CD4-positive, CD25-positive, alpha-beta regulatory T cell (primary cell): ENCODE measurements at regions not wholly inside any gene's neighbourhood (a gene's known extent, or its start where the extent isn't known, plus 50 kb on each side); places are given as distances from the start of the nearest gene placed in this dataset.

ENCODE experiments used
- ATAC-seq, 2 donors: fragments of 150-1000 bp; cut with Tn5 transposase; one replicate each; pipeline ENCODE4 v1.10.0; 2021; ENCODE audit warnings: low read depth in 2 of 2, moderate number of reproducible peaks in 2 of 2, moderate library complexity in 1 of 2
- DNase-seq, 3 donors: peaks; one replicate each; pipeline versions ENCODE4 v3.0.0 to v3.0.0-alpha.2; 2012 to 2022; ENCODE audit warnings: mixed read lengths in 1 of 3
- H3K27ac ChIP-seq: one replicate; pipeline ENCODE4 v1.7.0; 2013; ENCODE audit warnings: mild to moderate bottlenecking, low read length; ENCODE audit not compliant: insufficient read depth, poor library complexity, severe bottlenecking
- H3K27me3 ChIP-seq: one replicate; pipeline ENCODE4 v1.7.0; 2013; ENCODE audit warnings: low read length; ENCODE audit not compliant: control insufficient read depth, insufficient read depth
- H3K36me3 ChIP-seq: one replicate; pipeline ENCODE4 v1.7.0; 2013; ENCODE audit warnings: mild to moderate bottlenecking, low read length, moderate library complexity; ENCODE audit not compliant: control insufficient read depth, insufficient read depth
- H3K4me1 ChIP-seq: 2 replicates; pipeline ENCODE4 v1.7.0; 2013; ENCODE audit warnings: mild to moderate bottlenecking, low read length; ENCODE audit not compliant: insufficient read depth, control insufficient read depth, poor library complexity, severe bottlenecking
- H3K4me3 ChIP-seq: one replicate; pipeline ENCODE4 v1.7.0; 2013; ENCODE audit warnings: low read depth, mild to moderate bottlenecking, low read length, moderate library complexity
- H3K9me3 ChIP-seq, 2 experiments: 1 replicate in 1 of 2; 2 replicates in 1 of 2; pipeline ENCODE4 v1.7.0; 2013; ENCODE audit warnings: low read length in 2 of 2, mild to moderate bottlenecking in 1 of 2, moderate library complexity in 1 of 2; ENCODE audit not compliant: control insufficient read depth in 2 of 2
- H3K27ac Mint-ChIP-seq, 3 donors: one replicate each; pipeline ENCODE4 v1.8.0; 2020 to 2022; ENCODE audit warnings: mild to moderate bottlenecking in 3 of 3, mixed read lengths in 3 of 3, moderate library complexity in 2 of 3
- H3K27me3 Mint-ChIP-seq: one replicate; pipeline ENCODE4 v1.8.0; 2022; ENCODE audit warnings: mild to moderate bottlenecking, mixed read lengths
- H3K36me3 Mint-ChIP-seq: one replicate; pipeline ENCODE4 v1.8.0; 2020; ENCODE audit warnings: mixed read lengths
- H3K4me1 Mint-ChIP-seq, 4 donors: one replicate each; pipeline ENCODE4 v1.8.0; 2020 to 2022; ENCODE audit warnings: mixed read lengths in 4 of 4, mild to moderate bottlenecking in 1 of 4
- H3K4me3 Mint-ChIP-seq, 4 donors: one replicate each; pipeline ENCODE4 v1.8.0; 2020 to 2022; ENCODE audit warnings: mild to moderate bottlenecking in 4 of 4, mixed read lengths in 4 of 4, moderate library complexity in 3 of 4
- H3K9me3 Mint-ChIP-seq, 7 donors: one replicate each; pipeline ENCODE4 v1.8.0; 2020 to 2022; ENCODE audit warnings: mixed read lengths in 7 of 7, mild to moderate bottlenecking in 3 of 7, moderate library complexity in 2 of 7

- no peak overlapping the region for H3K4me3 Mint-ChIP-seq
- H3K27ac Mint-ChIP-seq, result no peak overlapping the region
- peaks cover 18% of the 10 kb centered on the region for H3K27me3 Mint-ChIP-seq
- Histone ChIP-seq H3K4me3 (no peak overlapping the region), H3K27ac (no peak overlapping the region), H3K9me3 (no peaks in the 10 kb centered on the region), H3K4me1 (peaks cover 9% of the 10 kb centered on the region), H3K27me3 (peaks cover 2% of the 10 kb centered on the region), H3K36me3 (no peaks in the 10 kb centered on the region)
- ATAC-seq (no peak), DNase-seq (no peak)
- no peaks in the 10 kb centered on the region for H3K36me3 Mint-ChIP-seq
- H3K9me3 Mint-ChIP-seq, result peaks cover 0 to under 1% (median 0%) of the 10 kb centered on the region in 7 donors
- H3K4me1 Mint-ChIP-seq, result peaks cover 10 to 29% (median 14%) of the 10 kb centered on the region in 4 donors
These were observed 204.5 kb upstream of the PRDM1 start for GRCh38 chr6:105881608-105882007.

GRCh38 chr6:105880030-105880492 is 206.1 kb upstream of the PRDM1 start:
- Mint-ChIP-seq H3K27ac (no peak overlapping the region), H3K4me1 (peaks cover 8 to 29% (median 11%) of the 10 kb centered on the region in 4 donors), H3K4me3 (peak overlapping the region in 3 of 4 donors; percentile 6 to 62 (median 60)), H3K36me3 (no peaks in the 10 kb centered on the region), H3K9me3 (peaks cover 0 to 2% (median 0%) of the 10 kb centered on the region in 7 donors), H3K27me3 (peaks cover 31% of the 10 kb centered on the region)
- Histone ChIP-seq H3K27ac (no peak overlapping the region), H3K4me1 (peaks cover 9% of the 10 kb centered on the region), H3K4me3 (peak overlapping the region; percentile 53), H3K27me3 (peaks cover 2% of the 10 kb centered on the region), H3K9me3 (no peaks in the 10 kb centered on the region), H3K36me3 (no peaks in the 10 kb centered on the region)
- peak; percentile 45 to 56 for ATAC-seq
- peak in 1 of 3 donors; percentile 26 for DNase-seq

- no peak for ATAC-seq
- Mint-ChIP-seq H3K27ac (no peak overlapping the region), H3K4me1 (peaks cover 8 to 29% (median 12%) of the 10 kb centered on the region in 4 donors), H3K4me3 (no peak overlapping the region), H3K9me3 (peaks cover 0 to 2% (median 0%) of the 10 kb centered on the region in 7 donors), H3K27me3 (peaks cover 34% of the 10 kb centered on the region), H3K36me3 (no peaks in the 10 kb centered on the region)
- Histone ChIP-seq H3K27ac (no peak overlapping the region), H3K4me3 (no peak overlapping the region), H3K36me3 (no peaks in the 10 kb centered on the region), H3K27me3 (peaks cover 2% of the 10 kb centered on the region), H3K4me1 (peaks cover 9% of the 10 kb centered on the region), H3K9me3 (no peaks in the 10 kb centered on the region)
- no peak for DNase-seq
These were observed 207.0 kb upstream of the PRDM1 start for GRCh38 chr6:105879146-105879545.

DNA sequence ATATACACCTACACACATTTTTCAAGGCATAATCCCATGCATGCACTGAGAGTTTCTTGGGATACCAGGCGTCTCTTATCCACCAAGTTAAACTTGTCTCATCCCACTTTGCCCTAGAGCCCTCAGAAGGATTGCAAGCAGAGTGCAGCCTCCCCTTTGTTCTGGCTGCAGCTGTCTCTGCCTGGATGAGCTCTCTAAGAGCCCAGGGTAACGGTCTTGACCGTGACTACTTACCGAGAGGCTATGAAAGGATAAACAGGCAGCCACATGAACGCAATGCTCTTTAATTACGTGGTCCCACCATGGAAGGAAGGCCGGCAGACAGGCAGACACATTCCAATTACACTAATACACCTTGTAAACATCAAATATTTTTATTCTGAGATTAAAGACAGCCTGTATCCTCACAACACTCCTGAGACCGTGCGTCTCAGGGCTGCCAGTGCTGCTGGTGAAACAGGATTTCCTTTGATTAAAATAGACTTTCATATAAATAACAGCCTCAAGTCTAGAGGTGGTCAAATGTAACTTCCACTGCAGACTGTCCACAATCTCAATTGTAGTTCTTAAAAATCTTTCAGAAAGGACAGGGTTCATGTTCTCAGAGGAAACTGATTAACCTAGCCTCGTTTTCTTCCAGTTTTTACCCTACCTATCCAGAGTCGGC is 210.0 kb upstream of the PRDM1 start:
- Mint-ChIP-seq H3K36me3 (no peaks in the 10 kb centered on the region), H3K27me3 (peaks cover 38% of the 10 kb centered on the region), H3K4me3 (no peak overlapping the region), H3K27ac (no peak overlapping the region), H3K9me3 (peaks cover 0 to 3% (median 0%) of the 10 kb centered on the region in 7 donors), H3K4me1 (peaks cover 13 to 32% (median 14%) of the 10 kb centered on the region in 4 donors)
- Histone ChIP-seq H3K27ac (no peak overlapping the region), H3K27me3 (peaks cover 2% of the 10 kb centered on the region), H3K9me3 (no peaks in the 10 kb centered on the region), H3K36me3 (no peaks in the 10 kb centered on the region), H3K4me1 (peaks cover 9% of the 10 kb centered on the region), H3K4me3 (no peak overlapping the region)
- ATAC-seq, result no peak
- DNase-seq, result no peak

GRCh38 chr6:105874835-105875626 is 211.1 kb upstream of the PRDM1 start:
- Mint-ChIP-seq H3K36me3 (no peaks in the 10 kb centered on the region), H3K27ac (no peak overlapping the region)

GRCh38 chr6:105873799-105874198 is 212.3 kb upstream of the PRDM1 start:
- Mint-ChIP-seq H3K27ac (no peak overlapping the region), H3K36me3 (no peaks in the 10 kb centered on the region), H3K4me3 (no peak overlapping the region), H3K4me1 (peaks cover 5 to 17% (median 5%) of the 10 kb centered on the region in 4 donors), H3K9me3 (peaks cover 0 to 4% (median 0%) of the 10 kb centered on the region in 7 donors), H3K27me3 (peaks cover 34% of the 10 kb centered on the region)
- DNase-seq (peak in 1 of 3 donors; percentile 42), ATAC-seq (no peak)
- H3K27ac ChIP-seq, result no peak overlapping the region
- no peaks in the 10 kb centered on the region for H3K27me3 ChIP-seq
- no peaks in the 10 kb centered on the region for H3K4me1 ChIP-seq
- no peaks in the 10 kb centered on the region for H3K9me3 ChIP-seq
- no peaks in the 10 kb centered on the region for H3K36me3 ChIP-seq
- no peak overlapping the region for H3K4me3 ChIP-seq

More at GRCh38 chr6:105874835-105875626, 211.1 kb upstream of the PRDM1 start:
- Histone ChIP-seq H3K9me3 (no peaks in the 10 kb centered on the region), H3K4me1 (peaks cover 2% of the 10 kb centered on the region), H3K27me3 (peaks cover 2% of the 10 kb centered on the region), H3K4me3 (no peak overlapping the region), H3K27ac (no peak overlapping the region), H3K36me3 (no peaks in the 10 kb centered on the region)
- ATAC-seq (no peak), DNase-seq (no peak)
- Mint-ChIP-seq H3K4me1 (peaks cover 8 to 25% (median 8%) of the 10 kb centered on the region in 4 donors), H3K27me3 (peaks cover 34% of the 10 kb centered on the region), H3K9me3 (peaks cover 0 to 3% (median 0%) of the 10 kb centered on the region in 7 donors), H3K4me3 (no peak overlapping the region)

DNA sequence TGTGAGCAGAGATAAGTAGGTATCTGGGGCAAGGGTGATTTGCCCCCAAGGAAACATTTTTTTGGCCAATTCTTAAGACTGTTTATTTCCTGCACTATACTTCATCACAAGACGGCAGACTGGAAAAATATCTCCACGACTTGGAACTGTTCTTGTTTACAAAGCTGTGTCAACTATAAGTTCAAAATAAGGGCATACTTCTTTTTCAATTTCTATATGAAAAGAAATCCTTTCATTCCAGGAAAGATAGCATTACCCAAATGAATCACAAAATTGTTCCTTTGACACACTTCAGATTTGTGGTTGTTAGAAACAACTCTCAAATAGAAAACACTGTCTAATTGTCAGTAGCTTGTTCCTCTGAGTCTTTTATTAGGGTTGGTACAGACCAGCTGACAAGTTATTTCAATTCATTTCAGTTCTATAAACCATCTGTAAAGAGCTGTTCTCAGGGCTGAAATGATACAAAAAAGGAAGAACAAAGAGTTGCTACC is 212.9 kb upstream of the PRDM1 start:
- peak in 1 of 3 donors; percentile 21 for DNase-seq
- Mint-ChIP-seq H3K36me3 (no peaks in the 10 kb centered on the region), H3K27me3 (peaks cover 34% of the 10 kb centered on the region), H3K4me1 (peaks cover 5 to 12% (median 5%) of the 10 kb centered on the region in 4 donors), H3K4me3 (no peak overlapping the region), H3K27ac (no peak overlapping the region), H3K9me3 (peaks cover 0 to 4% (median 0%) of the 10 kb centered on the region in 7 donors)
- Histone ChIP-seq H3K4me1 (no peaks in the 10 kb centered on the region), H3K27ac (no peak overlapping the region), H3K4me3 (no peak overlapping the region), H3K9me3 (no peaks in the 10 kb centered on the region), H3K27me3 (no peaks in the 10 kb centered on the region), H3K36me3 (no peaks in the 10 kb centered on the region)
- no peak for ATAC-seq
